ENCODE measurements at regions not wholly inside any gene's neighbourhood (a gene's known extent, or its start where the extent isn't known, plus 50 kb on each side); places are given as distances from the start of the nearest gene placed in this dataset.
"Not testable (repeated sequence)": the region's sequence is repeated elsewhere in the genome, so short reads cannot be mapped to it uniquely, and the experiment has no call there.

- 66 to 69% methylated on average over 4 of the region's 4 CpGs for WGBS, 2 donors
- H3K27ac ChIP-seq: no peak overlapping the region
- intact Hi-C loops (cut with DNase I): no loop called here
- H3K27me3 ChIP-seq: peaks cover 0 to 6% (median 0%) of the 10 kb centered on the region in 7 donors
- ATAC-seq: no peak
- H3K4me3 ChIP-seq: no peak overlapping the region
- no peaks in the 10 kb centered on the region for H3K36me3 ChIP-seq
- peaks cover 0 to 7% (median 0%) of the 10 kb centered on the region in 11 donors for H3K9me3 ChIP-seq
- no peak for DNase-seq
- no peaks in the 10 kb centered on the region for H3K4me1 ChIP-seq
- TF ChIP-seq CTCF (IDR thresholded peaks at IDR 0.05): no peak
Measured at GRCh38 chr2:225236769-225237323, 162.7 kb upstream of the NYAP2 start.

GRCh38 chr2:225233234-225233633, 166.3 kb upstream of the NYAP2 start:
- Histone ChIP-seq H3K27me3 (peaks cover 0 to 6% (median 0%) of the 10 kb centered on the region in 7 donors), H3K9me3 (peaks cover 0 to 6% (median 0%) of the 10 kb centered on the region in 11 donors), H3K4me1 (no peaks in the 10 kb centered on the region), H3K36me3 (no peaks in the 10 kb centered on the region), H3K4me3 (no peak overlapping the region), H3K27ac (no peak overlapping the region)
- ATAC-seq (no peak), DNase-seq (no peak)
- WGBS, 2 donors: 82 to 89% methylated on average over 4 of the region's 4 CpGs
- no peak for TF ChIP-seq CTCF (IDR thresholded peaks at IDR 0.05)
- intact Hi-C loops (cut with DNase I): no loop called here

GRCh38 chr2:225231900-225232299, 167.6 kb upstream of the NYAP2 start:
- no peak overlapping the region for H3K27ac ChIP-seq
- H3K36me3 ChIP-seq: no peaks in the 10 kb centered on the region
- 87 to 89% methylated on average over 6 of the region's 6 CpGs for WGBS, 2 donors
- intact Hi-C loops (cut with DNase I): no loop called here
- no peak overlapping the region for H3K4me3 ChIP-seq
- DNase-seq (no peak), ATAC-seq (no peak)
- no peak for TF ChIP-seq CTCF (IDR thresholded peaks at IDR 0.05)
- no peaks in the 10 kb centered on the region for H3K9me3 ChIP-seq
- H3K27me3 ChIP-seq: peaks cover 0 to 6% (median 0%) of the 10 kb centered on the region in 7 donors
- no peaks in the 10 kb centered on the region for H3K4me1 ChIP-seq

GRCh38 chr2:225229346-225229745, 170.2 kb upstream of the NYAP2 start:
- H3K4me3 ChIP-seq; H3K36me3 ChIP-seq; H3K9me3 ChIP-seq; ATAC-seq; DNase-seq; H3K4me1 ChIP-seq; intact Hi-C loops (cut with DNase I); H3K27ac ChIP-seq; H3K27me3 ChIP-seq: not testable (repeated sequence)
- WGBS, 2 donors: 84 to 88% methylated on average over 19 to 29 of the region's 31 CpGs

- WGBS, 2 donors: 88 to 89% methylated on average over 4 of the region's 4 CpGs
- ATAC-seq: no peak
Measured at GRCh38 chr2:225226441-225226840, 173.1 kb upstream of the NYAP2 start.

More at GRCh38 chr2:225226441-225226840, 173.1 kb upstream of the NYAP2 start:
- DNase-seq: no peak
- H3K9me3 ChIP-seq: no peaks in the 10 kb centered on the region
- no peaks in the 10 kb centered on the region for H3K4me1 ChIP-seq
- no peak overlapping the region for H3K27ac ChIP-seq
- no peak for TF ChIP-seq CTCF (IDR thresholded peaks at IDR 0.05)
- H3K4me3 ChIP-seq: no peak overlapping the region
- H3K36me3 ChIP-seq: no peaks in the 10 kb centered on the region
- H3K27me3 ChIP-seq: no peaks in the 10 kb centered on the region
- intact Hi-C loops (cut with DNase I): no loop called here
